Right cardiac atrium (tissue), 5 donors: ENCODE measurements at regions not wholly inside any gene's neighbourhood (a gene's known extent, or its start where the extent isn't known, plus 50 kb on each side); places are given as distances from the start of the nearest gene placed in this dataset.

ENCODE experiments used
- ATAC-seq, 2 donors: fragments of 200-7000 bp; cut with Tn5 transposase; one replicate each; pipeline versions ENCODE4 v1.8.0 to v1.9.1; 2020; ENCODE audit warnings: moderate library complexity in 2 of 2, mild to moderate bottlenecking in 1 of 2
- DNase-seq, 3 donors: peaks; one replicate each; pipeline ENCODE4 v3.0.0-alpha.2; 2020
- H3K27ac ChIP-seq: one replicate; pipeline ENCODE4 v1.5.1; 2013; ENCODE audit warnings: mild to moderate bottlenecking, low read length, control low read depth, moderate library complexity
- H3K27me3 ChIP-seq: one replicate; pipeline ENCODE4 v1.6.1; 2013; ENCODE audit not compliant: control insufficient read depth, insufficient read depth
- H3K4me1 ChIP-seq: one replicate; pipeline ENCODE4 v1.6.1; 2013; ENCODE audit warnings: low read length; ENCODE audit not compliant: control insufficient read depth, insufficient read depth
- H3K4me3 ChIP-seq: one replicate; pipeline ENCODE4 v1.5.1; 2013; ENCODE audit warnings: low read length, control low read depth
- H3K9me3 ChIP-seq: one replicate; pipeline ENCODE4 v1.6.1; 2013; ENCODE audit warnings: low read length; ENCODE audit not compliant: control insufficient read depth
- WGBS: extraction: QIAGEN DNeasy Blood & Tissue Kit; methylation state at CpG from one replicate; pipeline ENCODE4 v1.1.7; 2013; 5-methylcytosine and 5-hydroxymethylcytosine counted together
- intact Hi-C, 4 donors: fragments of 100-400 bp; cut with DNase I; formaldehyde crosslinking; loops; one replicate each; pipeline versions ENCODE4 v1.11.0 to v1.14.0; 2022 to 2023
- donor health status: healthy with polysubstance abuse.
- donor health status: DM: no; HTN: yes; CAD: no.
- donor health status: DM: no; HTN: no; CAD: no.
- donor health status: DM: no; HTN: yes; CAD: no; lungs with severe emphysema.
- donor health status: DM: yes; HTN: yes; CAD: no.

DNA sequence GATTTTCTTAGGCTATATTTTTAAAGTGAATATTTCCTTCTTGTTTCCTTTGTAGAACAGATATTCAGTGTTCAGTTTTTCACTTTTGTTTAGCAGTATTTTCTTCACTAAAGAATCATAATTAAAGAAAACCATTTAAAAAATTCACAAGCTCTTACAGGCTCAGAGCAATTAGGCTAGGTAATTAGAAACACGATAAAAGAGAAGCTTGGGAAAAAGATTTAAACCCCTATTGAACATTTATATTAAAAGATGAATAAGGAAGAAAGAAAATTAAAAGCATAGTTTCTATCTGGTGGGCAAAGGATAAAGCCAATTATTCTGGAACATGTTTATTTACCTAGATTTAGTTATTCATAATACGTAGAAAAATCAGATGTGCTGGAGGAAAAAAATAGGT is 942.6 kb downstream of the PLA2G4A start:
- ATAC-seq (no peak), DNase-seq (no peak)
- no peaks in the 10 kb centered on the region for H3K4me1 ChIP-seq
- H3K9me3 ChIP-seq = no peaks in the 10 kb centered on the region
- intact Hi-C loops = no loop called here
- no peak overlapping the region for H3K4me3 ChIP-seq
- no peaks in the 10 kb centered on the region for H3K27me3 ChIP-seq
- 83% methylated on average over 2 of the region's 2 CpGs for WGBS
- no peak overlapping the region for H3K27ac ChIP-seq

DNA sequence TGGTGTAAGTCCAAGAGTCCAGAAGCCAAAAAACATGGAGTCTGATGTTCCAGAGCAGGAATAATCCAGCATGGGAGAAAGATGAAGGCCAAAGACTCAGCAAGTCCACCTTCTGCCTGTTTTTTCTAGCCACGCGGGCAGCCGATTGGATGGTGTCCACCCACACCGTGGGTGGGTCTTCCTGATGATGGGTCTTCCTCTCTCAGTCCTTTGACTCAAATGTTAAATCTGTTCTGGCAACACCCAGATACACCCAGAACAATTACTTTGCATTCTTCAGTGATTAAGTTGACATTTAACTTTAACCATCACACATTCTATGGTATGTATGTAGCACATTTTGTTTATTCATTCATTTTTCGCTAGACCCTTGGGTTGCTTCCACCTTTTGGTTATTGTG is 944.4 kb downstream of the PLA2G4A start:
- H3K27ac ChIP-seq = no peak overlapping the region
- DNase-seq = peak in 1 of 3 donors; percentile 26
- WGBS = 84% methylated on average over 5 of the region's 5 CpGs
- H3K27me3 ChIP-seq = no peaks in the 10 kb centered on the region
- intact Hi-C loops = no loop called here
- H3K9me3 ChIP-seq = no peaks in the 10 kb centered on the region
- no peaks in the 10 kb centered on the region for H3K4me1 ChIP-seq
- no peak for ATAC-seq
- H3K4me3 ChIP-seq = no peak overlapping the region

- Histone ChIP-seq H3K4me3 (no peak overlapping the region), H3K9me3 (no peaks in the 10 kb centered on the region), H3K27me3 (no peaks in the 10 kb centered on the region), H3K27ac (no peak overlapping the region), H3K4me1 (no peaks in the 10 kb centered on the region)
- no peak for DNase-seq
- WGBS = 82% methylated on average over 3 of the region's 3 CpGs
- intact Hi-C loops = no loop called here
- ATAC-seq = no peak
Measured at GRCh38 chr1:187787736-187788135, 959.0 kb downstream of the PLA2G4A start.

- no peak overlapping the region for H3K4me3 ChIP-seq
- no peaks in the 10 kb centered on the region for H3K9me3 ChIP-seq
- DNase-seq (no peak), ATAC-seq (no peak)
- WGBS = 96% methylated on average over 2 of the region's 2 CpGs
- intact Hi-C loops = no loop called here
- no peaks in the 10 kb centered on the region for H3K4me1 ChIP-seq
- no peak overlapping the region for H3K27ac ChIP-seq
- H3K27me3 ChIP-seq = no peaks in the 10 kb centered on the region
Measured at GRCh38 chr1:187788718-187789117, 960.0 kb downstream of the PLA2G4A start.

GRCh38 chr1:187790724-187791123 is 962.0 kb downstream of the PLA2G4A start:
- H3K4me1 ChIP-seq = no peaks in the 10 kb centered on the region
- no peaks in the 10 kb centered on the region for H3K9me3 ChIP-seq
- no peak for ATAC-seq
- 87% methylated on average over 1 of the region's 1 CpG for WGBS
- no peaks in the 10 kb centered on the region for H3K27me3 ChIP-seq
- intact Hi-C loops = no loop called here
- no peak for DNase-seq
- H3K27ac ChIP-seq = no peak overlapping the region
- H3K4me3 ChIP-seq = no peak overlapping the region

- intact Hi-C loops = no loop called here
- 83% methylated on average over 2 of the region's 2 CpGs for WGBS
- DNase-seq = no peak
- Histone ChIP-seq H3K27me3 (no peaks in the 10 kb centered on the region), H3K4me1 (no peaks in the 10 kb centered on the region), H3K4me3 (no peak overlapping the region), H3K27ac (no peak overlapping the region), H3K9me3 (no peaks in the 10 kb centered on the region)
- ATAC-seq = no peak
Measured at GRCh38 chr1:187794561-187794960, 965.8 kb downstream of the PLA2G4A start.

- no peak for ATAC-seq
- WGBS = 58% methylated on average over 1 of the region's 1 CpG
- Histone ChIP-seq H3K27me3 (no peaks in the 10 kb centered on the region), H3K9me3 (no peaks in the 10 kb centered on the region), H3K4me3 (no peak overlapping the region), H3K27ac (no peak overlapping the region), H3K4me1 (no peaks in the 10 kb centered on the region)
- intact Hi-C loops = no loop called here
- no peak for DNase-seq
Measured at GRCh38 chr1:187809549-187809948, 980.8 kb downstream of the PLA2G4A start.

DNA sequence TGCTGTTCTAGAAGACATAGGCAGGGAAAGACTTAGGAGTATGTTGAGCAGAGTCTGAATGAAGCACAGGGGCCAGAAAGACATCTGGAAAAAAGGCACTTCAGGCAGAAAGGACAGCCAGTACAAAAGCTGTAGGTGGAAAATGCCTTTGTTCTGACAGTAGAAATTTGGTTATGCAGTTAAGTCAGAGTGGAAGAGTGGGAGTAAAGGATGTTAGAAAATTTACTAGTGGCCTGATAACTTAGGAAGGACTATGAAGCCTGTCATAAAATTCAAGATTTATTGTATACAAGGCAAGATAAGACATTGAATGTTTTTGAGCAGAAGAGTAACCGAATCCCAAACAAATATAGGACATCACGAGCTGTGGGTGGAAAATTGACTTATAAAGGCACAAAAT is 987.9 kb downstream of the PLA2G4A start:
- Histone ChIP-seq H3K4me1 (no peaks in the 10 kb centered on the region), H3K27ac (no peak overlapping the region), H3K4me3 (no peak overlapping the region), H3K9me3 (no peaks in the 10 kb centered on the region), H3K27me3 (no peaks in the 10 kb centered on the region)
- no peak for DNase-seq
- WGBS = 75% methylated on average over 2 of the region's 2 CpGs
- ATAC-seq = no peak
- intact Hi-C loops = no loop called here

DNA sequence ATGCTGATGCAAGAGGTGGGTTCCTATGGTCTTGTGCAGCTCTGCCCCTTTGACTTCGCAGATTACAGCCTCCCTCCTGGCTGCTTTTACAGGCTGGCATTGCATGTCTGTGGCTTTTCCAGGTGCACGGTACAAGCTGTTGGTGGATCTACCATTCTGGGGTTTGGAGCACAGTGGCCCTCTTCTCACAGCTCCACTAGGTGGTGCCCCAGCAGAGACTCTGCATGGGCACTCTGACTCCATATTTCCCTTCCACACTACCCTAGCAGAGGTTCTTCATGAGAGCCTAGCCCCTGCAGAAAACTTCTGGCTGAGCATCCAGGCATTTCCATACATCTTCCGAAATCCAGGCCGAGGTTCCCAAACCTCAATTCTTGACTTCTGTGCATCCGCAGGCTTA is 989.0 kb downstream of the PLA2G4A start:
- whole genome bisulfite sequencing = 92% methylated on average over 5 of the region's 5 CpGs
- no peaks in the 10 kb centered on the region for H3K27me3 ChIP-seq
- no peak for DNase-seq
- intact Hi-C loops = no loop called here
- ATAC-seq = no peak
- no peaks in the 10 kb centered on the region for H3K4me1 ChIP-seq
- no peak overlapping the region for H3K27ac ChIP-seq
- H3K9me3 ChIP-seq = no peaks in the 10 kb centered on the region
- no peak overlapping the region for H3K4me3 ChIP-seq

DNA sequence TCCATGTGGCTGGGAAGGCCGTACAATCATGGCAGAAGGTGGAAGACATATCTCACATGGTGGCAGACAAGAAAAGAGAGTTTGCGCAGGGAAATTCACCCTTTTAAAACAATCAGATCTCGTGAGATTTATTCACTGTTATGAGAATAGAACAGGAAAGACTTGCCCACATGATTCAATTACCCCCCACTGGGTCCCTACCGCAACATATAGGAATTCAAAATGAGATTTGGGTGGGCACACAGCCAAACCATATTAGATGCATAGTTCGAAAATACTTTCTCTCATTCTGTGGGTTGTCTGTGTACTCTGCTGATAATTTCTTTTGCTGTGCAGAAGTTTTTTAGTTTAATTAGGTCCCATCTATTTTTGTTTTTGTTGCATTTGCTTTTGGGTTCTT is 990.3 kb downstream of the PLA2G4A start:
- no peaks in the 10 kb centered on the region for H3K4me1 ChIP-seq
- H3K27ac ChIP-seq = no peak overlapping the region
- H3K27me3 ChIP-seq = no peaks in the 10 kb centered on the region
- no peaks in the 10 kb centered on the region for H3K9me3 ChIP-seq
- DNase-seq = no peak
- intact Hi-C loops = no loop called here
- no peak for ATAC-seq
- H3K4me3 ChIP-seq = no peak overlapping the region
- WGBS = 25% methylated on average over 5 of the region's 5 CpGs

DNA sequence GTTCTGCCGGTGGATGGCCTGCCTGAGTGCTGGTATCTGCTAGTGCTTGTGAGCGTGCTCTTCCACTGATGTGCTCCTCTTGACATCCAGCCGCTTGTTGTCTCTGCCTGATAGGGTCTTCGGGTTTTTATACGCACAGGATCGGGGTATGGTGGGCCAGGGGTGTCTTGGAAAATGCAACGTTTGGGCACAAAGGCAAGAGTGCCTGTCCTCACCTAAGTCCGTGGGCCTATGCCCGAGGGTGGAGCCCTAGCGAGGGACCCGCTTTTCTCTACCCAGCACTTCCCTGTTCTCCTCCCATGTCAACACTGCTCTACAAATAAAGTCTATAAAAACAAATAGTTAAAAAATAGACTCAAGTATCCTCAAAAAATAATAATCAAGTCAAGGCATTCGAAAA is 1007.8 kb downstream of the PLA2G4A start:
- peaks cover 2% of the 10 kb centered on the region for H3K4me1 ChIP-seq
- no peak overlapping the region for H3K27ac ChIP-seq
- no peaks in the 10 kb centered on the region for H3K9me3 ChIP-seq
- DNase-seq (no peak), ATAC-seq (no peak)
- H3K4me3 ChIP-seq = no peak overlapping the region
- intact Hi-C loops = no loop called here
- 91% methylated on average over 12 of the region's 12 CpGs for WGBS
- no peaks in the 10 kb centered on the region for H3K27me3 ChIP-seq

- ATAC-seq = no peak
- Histone ChIP-seq H3K9me3 (no peaks in the 10 kb centered on the region), H3K27me3 (no peaks in the 10 kb centered on the region), H3K27ac (no peak overlapping the region), H3K4me1 (peaks cover 2% of the 10 kb centered on the region), H3K4me3 (no peak overlapping the region)
- DNase-seq = no peak
- intact Hi-C loops = no loop called here
- 71% methylated on average over 2 of the region's 2 CpGs for WGBS
Measured at GRCh38 chr1:187837787-187838186, 1009.0 kb downstream of the PLA2G4A start.
